GM20000 (cell line): ENCODE measurements at regions not wholly inside any gene's neighbourhood (a gene's known extent, or its start where the extent isn't known, plus 50 kb on each side); places are given as distances from the start of the nearest gene placed in this dataset.

Experiments used
- DNase-seq: peaks from one replicate; pipeline ENCODE4 v3.0.0; 2012; ENCODE audit warnings: low spot score
- CTCF ChIP-seq: IDR thresholded peaks from 2 replicates; pipeline ENCODE4 v1.5.1; 2012; ENCODE audit warnings: mild to moderate bottlenecking, control low read depth; ENCODE audit errors: extremely low read depth, missing control alignments

GRCh38 chr15:99907698-99908097 is 174.5 kb upstream of the LYSMD4 start:
- TF ChIP-seq CTCF = no peak
- DNase-seq = no peak

GRCh38 chr15:99906793-99907192 is 173.6 kb upstream of the LYSMD4 start:
- no peak for DNase-seq
- no peak for TF ChIP-seq CTCF

- no peak for TF ChIP-seq CTCF
Observed at GRCh38 chr15:99906311-99906710, 173.1 kb upstream of the LYSMD4 start.

GRCh38 chr15:99902248-99902928 is 169.2 kb upstream of the LYSMD4 start:
- DNase-seq = no peak
- TF ChIP-seq CTCF = no peak

More at GRCh38 chr15:99906311-99906710, 173.1 kb upstream of the LYSMD4 start:
- DNase-seq = no peak

- DNase-seq = no peak
- TF ChIP-seq CTCF = no peak
Observed at GRCh38 chr15:99895956-99896311, 162.7 kb upstream of the LYSMD4 start.

GRCh38 chr15:99895189-99895955 is 162.1 kb upstream of the LYSMD4 start:
- no peak for TF ChIP-seq CTCF
- DNase-seq = peak; percentile 25

GRCh38 chr15:99878835-99879234 is 145.6 kb upstream of the LYSMD4 start:
- no peak for TF ChIP-seq CTCF
- no peak for DNase-seq
